HG03139 (cell line): ENCODE measurements at regions not wholly inside any gene's neighbourhood (a gene's known extent, or its start where the extent isn't known, plus 50 kb on each side); places are given as distances from the start of the nearest gene placed in this dataset.

Experiments used
- ATAC-seq: cut with Tn5 transposase; IDR thresholded peaks from one replicate; pipeline ENCODE4 v1.9.1; 2021; ENCODE audit not compliant: unreplicated experiment

- no peak for ATAC-seq
Measured at GRCh38 chr10:3016016-3016415, 51.3 kb upstream of the PFKP start.

GRCh38 chr10:3014968-3015367 lies 52.4 kb upstream of the PFKP start:
- no peak for ATAC-seq

GRCh38 chr10:3012223-3012622 lies 55.1 kb upstream of the PFKP start:
- ATAC-seq, result no peak

- ATAC-seq, result no peak
Measured at GRCh38 chr10:3010816-3011460, 56.4 kb upstream of the PFKP start.

- no peak for ATAC-seq
Measured at GRCh38 chr10:3010334-3010733, 57.0 kb upstream of the PFKP start.

GRCh38 chr10:3009341-3009740 lies 58.0 kb upstream of the PFKP start:
- no peak for ATAC-seq

GRCh38 chr10:3008518-3009195 lies 58.7 kb upstream of the PFKP start:
- peak; percentile 59 for ATAC-seq

- no peak for ATAC-seq
Measured at GRCh38 chr10:3006607-3007006, 60.7 kb upstream of the PFKP start.

- ATAC-seq, result no peak
Measured at GRCh38 chr10:3006093-3006492, 61.3 kb upstream of the PFKP start.

- ATAC-seq, result no peak
Measured at GRCh38 chr10:3002304-3002703, 65.0 kb upstream of the PFKP start.

- no peak for ATAC-seq
Measured at GRCh38 chr10:3000048-3000447, 67.3 kb upstream of the PFKP start.

- ATAC-seq, result no peak
Measured at GRCh38 chr10:2994221-2994961, 73.0 kb upstream of the PFKP start.

GRCh38 chr10:2993636-2994035 lies 73.7 kb upstream of the PFKP start:
- ATAC-seq, result no peak

- ATAC-seq, result no peak
Measured at GRCh38 chr10:2992401-2993198, 74.7 kb upstream of the PFKP start.

- no peak for ATAC-seq
Measured at GRCh38 chr10:2990764-2991163, 76.6 kb upstream of the PFKP start.

- no peak for ATAC-seq
Measured at GRCh38 chr10:2989292-2989947, 77.9 kb upstream of the PFKP start.

GRCh38 chr10:2987185-2987768 lies 80.1 kb upstream of the PFKP start:
- ATAC-seq, result no peak

- ATAC-seq, result no peak
Measured at GRCh38 chr10:2986391-2986801, 81.0 kb upstream of the PFKP start.

- ATAC-seq, result no peak
Measured at GRCh38 chr10:2985729-2986232, 81.6 kb upstream of the PFKP start.

- ATAC-seq, result no peak
Measured at GRCh38 chr10:2984682-2985081, 82.7 kb upstream of the PFKP start.
